Cardiac fibroblast (primary cell): ENCODE measurements at regions not wholly inside any gene's neighbourhood (a gene's known extent, or its start where the extent isn't known, plus 50 kb on each side); places are given as distances from the start of the nearest gene placed in this dataset.

Experiments used
- DNase-seq, 2 donors: peaks; one replicate each; pipeline versions ENCODE4 v3.0.0 to v3.0.0-alpha.2; 2010; ENCODE audit warnings: low read depth in 2 of 2
- H3K4me3 ChIP-seq, 2 donors: replicated peaks in 1 of 2; 1 replicate in 1 of 2; 2 replicates in 1 of 2; pipeline ENCODE4 v1.5.1; 2011; ENCODE audit warnings: low read depth in 2 of 2, low read length in 2 of 2, mild to moderate bottlenecking in 2 of 2, moderate library complexity in 1 of 2
- TF ChIP-seq, protein P1 (sequence below): IDR thresholded peaks from one replicate; pipeline ENCODE4 v1.5.1; 2011; ENCODE audit warnings: low read depth, mild to moderate bottlenecking, low read length, inconsistent platforms

DNA sequence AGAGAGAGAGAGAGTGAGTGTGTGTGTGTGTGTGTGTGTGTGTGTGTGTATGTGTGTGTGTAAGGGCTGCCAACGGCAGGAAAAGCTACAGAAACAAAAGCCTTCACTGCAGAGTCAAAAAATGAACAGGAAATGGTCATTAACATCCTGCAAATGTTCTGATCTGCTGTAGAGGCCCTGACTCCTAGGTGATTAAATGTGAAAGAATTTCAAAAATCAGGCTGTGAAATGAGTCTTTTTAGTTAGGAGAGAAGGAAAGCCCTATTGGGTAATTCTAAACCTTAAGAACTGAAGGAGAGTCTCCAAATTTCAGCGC, 166.5 kb upstream of the MYLIP start:
- peak; percentile 81 to 96 for DNase-seq
- H3K4me3 ChIP-seq, result no peak overlapping the region
- TF ChIP-seq, protein P1, sequence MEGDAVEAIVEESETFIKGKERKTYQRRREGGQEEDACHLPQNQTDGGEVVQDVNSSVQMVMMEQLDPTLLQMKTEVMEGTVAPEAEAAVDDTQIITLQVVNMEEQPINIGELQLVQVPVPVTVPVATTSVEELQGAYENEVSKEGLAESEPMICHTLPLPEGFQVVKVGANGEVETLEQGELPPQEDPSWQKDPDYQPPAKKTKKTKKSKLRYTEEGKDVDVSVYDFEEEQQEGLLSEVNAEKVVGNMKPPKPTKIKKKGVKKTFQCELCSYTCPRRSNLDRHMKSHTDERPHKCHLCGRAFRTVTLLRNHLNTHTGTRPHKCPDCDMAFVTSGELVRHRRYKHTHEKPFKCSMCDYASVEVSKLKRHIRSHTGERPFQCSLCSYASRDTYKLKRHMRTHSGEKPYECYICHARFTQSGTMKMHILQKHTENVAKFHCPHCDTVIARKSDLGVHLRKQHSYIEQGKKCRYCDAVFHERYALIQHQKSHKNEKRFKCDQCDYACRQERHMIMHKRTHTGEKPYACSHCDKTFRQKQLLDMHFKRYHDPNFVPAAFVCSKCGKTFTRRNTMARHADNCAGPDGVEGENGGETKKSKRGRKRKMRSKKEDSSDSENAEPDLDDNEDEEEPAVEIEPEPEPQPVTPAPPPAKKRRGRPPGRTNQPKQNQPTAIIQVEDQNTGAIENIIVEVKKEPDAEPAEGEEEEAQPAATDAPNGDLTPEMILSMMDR, result no peak

DNA sequence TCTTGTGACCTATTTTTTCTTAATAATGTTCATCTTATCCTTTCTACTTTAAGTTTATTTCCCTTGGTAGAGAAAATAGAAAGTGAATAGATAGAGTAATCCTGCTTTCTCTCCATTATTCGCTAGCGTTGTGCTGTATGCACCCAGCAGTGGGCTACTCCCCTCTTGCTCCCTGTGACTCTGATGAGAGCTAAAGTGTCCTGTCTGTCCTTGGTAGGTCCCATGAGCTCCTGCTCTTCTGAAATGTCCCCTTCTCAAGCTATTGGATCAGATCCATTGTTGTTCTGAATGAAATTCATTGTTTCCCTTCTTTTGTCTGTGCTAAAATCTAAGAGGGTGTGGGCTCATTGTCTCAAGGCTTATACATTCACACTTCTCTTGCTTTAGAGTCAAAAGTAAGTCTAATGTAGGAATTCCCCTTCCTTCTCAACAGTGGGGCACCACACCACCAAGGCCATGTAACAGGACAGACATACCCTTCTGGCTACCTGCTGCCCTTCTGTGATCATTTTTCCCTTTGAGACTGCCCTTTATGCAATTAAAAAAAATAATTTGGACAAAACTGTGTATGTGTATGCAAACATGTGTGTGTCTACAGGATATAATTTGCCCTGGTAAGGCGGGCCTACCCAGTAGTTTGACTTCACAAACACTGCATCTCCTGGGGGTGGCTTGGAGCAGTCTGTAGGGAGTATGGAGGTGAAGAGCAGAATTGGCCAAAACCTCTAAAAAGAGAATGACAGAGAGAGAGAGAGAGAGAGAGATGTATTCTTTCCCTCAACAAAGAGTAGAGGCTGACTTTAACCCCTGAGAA, 167.0 kb upstream of the MYLIP start:
- DNase-seq, result peak; percentile 15 to 21
- H3K4me3 ChIP-seq, result no peak overlapping the region
- TF ChIP-seq, protein P1, result no peak

- DNase-seq, result no peak
- TF ChIP-seq, protein P1, result no peak
- no peak overlapping the region for H3K4me3 ChIP-seq
Observed at GRCh38 chr6:15960740-15961634, 167.9 kb upstream of the MYLIP start.

GRCh38 chr6:15957655-15958169, 171.2 kb upstream of the MYLIP start:
- no peak overlapping the region for H3K4me3 ChIP-seq
- DNase-seq, result no peak
- TF ChIP-seq, protein P1, result no peak

- DNase-seq, result peak; percentile 8 to 48
- TF ChIP-seq, protein P1, result no peak
- H3K4me3 ChIP-seq, result no peak overlapping the region
Observed at GRCh38 chr6:15956205-15957106, 172.4 kb upstream of the MYLIP start.

- TF ChIP-seq, protein P1, result no peak
- DNase-seq, result no peak
- no peak overlapping the region for H3K4me3 ChIP-seq
Observed at GRCh38 chr6:15955484-15955883, 173.4 kb upstream of the MYLIP start.
